GM13976 (cell line): ENCODE measurements at regions not wholly inside any gene's neighbourhood (a gene's known extent, or its start where the extent isn't known, plus 50 kb on each side); places are given as distances from the start of the nearest gene placed in this dataset.

ENCODE experiments used
- DNase-seq: peaks from one replicate; pipeline ENCODE4 v3.0.0; 2012; ENCODE audit warnings: low spot score
- in situ Hi-C: fragments of 300-500 bp; cut with MboI; formaldehyde crosslinking; loops from one replicate; pipeline ENCODE4 v1.12.0; 2022; ENCODE audit warnings: low sequenced_read_pairs, mixed read lengths, inconsistent platforms; ENCODE audit not compliant: unreplicated experiment
- TF ChIP-seq, protein P1 (sequence below): IDR thresholded peaks from 2 replicates; pipeline ENCODE4 v1.5.1; 2012; ENCODE audit warnings: borderline replicate concordance, mild to moderate bottlenecking; ENCODE audit not compliant: insufficient read depth; ENCODE audit errors: extremely low read depth, missing control alignments, control extremely low read depth

DNA sequence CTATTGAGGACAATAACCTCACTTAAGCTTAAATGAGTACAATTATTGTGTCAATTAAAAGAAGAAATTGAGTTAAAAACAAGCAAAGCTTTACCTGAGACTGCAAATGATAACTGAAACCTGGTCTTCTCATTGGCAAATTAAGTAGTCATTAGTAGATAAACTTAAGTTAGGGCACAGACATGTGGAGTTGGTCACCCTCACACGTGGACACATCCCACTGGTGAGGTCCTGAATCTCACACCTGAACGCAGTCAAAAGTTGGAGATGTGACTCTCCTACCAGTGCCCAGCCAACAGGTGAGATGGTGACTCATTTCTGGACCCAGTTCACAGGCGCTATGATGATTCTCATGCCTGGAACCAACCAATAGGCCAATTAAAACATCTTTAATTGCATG lies 311.6 kb downstream of the FOXL1 start:
- in situ Hi-C loops = no loop called here
- TF ChIP-seq, protein P1, sequence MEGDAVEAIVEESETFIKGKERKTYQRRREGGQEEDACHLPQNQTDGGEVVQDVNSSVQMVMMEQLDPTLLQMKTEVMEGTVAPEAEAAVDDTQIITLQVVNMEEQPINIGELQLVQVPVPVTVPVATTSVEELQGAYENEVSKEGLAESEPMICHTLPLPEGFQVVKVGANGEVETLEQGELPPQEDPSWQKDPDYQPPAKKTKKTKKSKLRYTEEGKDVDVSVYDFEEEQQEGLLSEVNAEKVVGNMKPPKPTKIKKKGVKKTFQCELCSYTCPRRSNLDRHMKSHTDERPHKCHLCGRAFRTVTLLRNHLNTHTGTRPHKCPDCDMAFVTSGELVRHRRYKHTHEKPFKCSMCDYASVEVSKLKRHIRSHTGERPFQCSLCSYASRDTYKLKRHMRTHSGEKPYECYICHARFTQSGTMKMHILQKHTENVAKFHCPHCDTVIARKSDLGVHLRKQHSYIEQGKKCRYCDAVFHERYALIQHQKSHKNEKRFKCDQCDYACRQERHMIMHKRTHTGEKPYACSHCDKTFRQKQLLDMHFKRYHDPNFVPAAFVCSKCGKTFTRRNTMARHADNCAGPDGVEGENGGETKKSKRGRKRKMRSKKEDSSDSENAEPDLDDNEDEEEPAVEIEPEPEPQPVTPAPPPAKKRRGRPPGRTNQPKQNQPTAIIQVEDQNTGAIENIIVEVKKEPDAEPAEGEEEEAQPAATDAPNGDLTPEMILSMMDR = no peak
- no peak for DNase-seq

GRCh38 chr16:86891121-86891520 lies 312.8 kb downstream of the FOXL1 start:
- in situ Hi-C loops = no loop called here
- TF ChIP-seq, protein P1 = no peak
- DNase-seq = no peak

DNA sequence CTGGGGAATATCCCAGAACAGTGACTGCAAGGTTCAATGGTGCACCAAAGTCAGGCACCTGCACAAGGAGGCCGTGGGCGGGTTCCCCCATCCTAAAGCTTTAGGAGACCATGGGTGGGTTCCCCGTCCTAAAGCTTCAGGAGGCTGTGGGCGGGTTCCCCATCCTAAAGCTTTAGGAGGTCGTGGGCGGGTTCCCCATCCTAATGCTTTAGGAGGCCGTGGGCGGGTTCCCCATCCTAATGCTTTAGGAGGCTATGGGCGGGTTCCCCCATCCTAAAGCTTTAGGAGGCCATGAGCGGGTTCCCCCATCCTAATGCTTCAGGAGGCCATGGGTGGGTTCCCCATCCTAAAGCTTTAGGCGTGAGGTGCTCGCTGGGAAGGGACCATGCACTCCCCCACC lies 313.3 kb downstream of the FOXL1 start:
- DNase-seq = no peak
- in situ Hi-C loops = no loop called here
- TF ChIP-seq, protein P1 = no peak

DNA sequence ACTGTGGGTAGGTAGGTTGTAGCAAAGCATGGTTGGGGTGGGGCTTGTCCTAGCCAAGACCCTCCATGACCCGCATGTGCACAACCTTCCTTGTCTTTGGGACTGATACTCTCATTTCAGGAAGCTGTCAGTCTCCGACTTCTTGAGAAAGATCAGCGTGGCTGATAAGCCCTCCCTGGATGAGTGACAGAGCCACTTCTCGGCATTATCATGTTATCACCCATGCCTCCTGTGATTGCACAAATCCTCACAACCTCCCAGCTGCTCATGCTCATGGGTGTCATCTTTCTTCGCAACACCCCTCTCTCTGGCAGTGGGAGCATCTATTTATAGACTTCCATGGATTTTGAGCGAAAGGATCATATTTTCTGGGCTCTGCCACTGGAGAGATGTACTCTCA lies 314.2 kb downstream of the FOXL1 start:
- TF ChIP-seq, protein P1 = no peak
- no peak for DNase-seq
- in situ Hi-C loops = no loop called here

DNA sequence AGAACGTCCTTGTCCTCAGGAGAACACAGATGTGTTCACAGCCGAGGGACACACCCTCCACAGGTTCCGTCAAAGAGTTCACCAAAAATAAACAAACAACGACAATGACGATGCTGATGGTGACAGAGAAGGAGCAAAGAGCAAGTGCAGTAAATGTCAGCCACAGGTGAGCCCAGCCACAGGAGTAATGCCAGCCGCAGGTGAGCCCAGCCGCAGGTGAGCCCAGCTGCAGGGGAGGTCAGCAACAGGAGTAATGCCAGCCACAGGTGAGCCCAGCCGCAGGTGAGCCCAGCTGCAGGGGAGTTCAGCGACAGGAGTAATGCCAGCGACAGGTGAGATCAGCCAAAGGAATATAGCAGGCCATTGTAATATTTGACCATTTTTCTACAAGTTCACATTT lies 315.2 kb downstream of the FOXL1 start:
- in situ Hi-C loops = no loop called here
- DNase-seq = no peak
- TF ChIP-seq, protein P1 = no peak

GRCh38 chr16:86894029-86894567 lies 315.7 kb downstream of the FOXL1 start:
- in situ Hi-C loops = no loop called here
- TF ChIP-seq, protein P1 = no peak
- DNase-seq = no peak

DNA sequence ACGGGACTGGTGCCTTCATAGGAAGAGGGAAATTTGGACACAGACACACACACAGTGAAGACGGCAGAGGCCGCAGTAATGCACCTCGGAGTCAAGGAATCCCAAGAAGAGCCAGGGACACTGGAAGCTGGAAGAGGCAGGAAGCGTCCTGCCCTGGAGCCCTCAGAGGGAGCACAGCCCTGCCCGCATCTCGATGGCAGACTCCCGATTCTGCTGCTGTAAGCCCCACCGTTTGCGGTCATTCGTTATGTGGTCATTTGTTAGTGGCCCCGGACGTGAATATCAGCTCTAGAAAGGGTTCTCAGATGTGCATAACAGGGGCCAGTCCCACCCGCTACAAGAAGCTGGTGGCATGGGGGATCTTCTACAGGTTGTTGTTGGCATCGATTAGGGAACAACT lies 316.6 kb downstream of the FOXL1 start:
- TF ChIP-seq, protein P1 = no peak
- in situ Hi-C loops = no loop called here
- no peak for DNase-seq
